HG03378 (cell line): ENCODE measurements at regions not wholly inside any gene's neighbourhood (a gene's known extent, or its start where the extent isn't known, plus 50 kb on each side); places are given as distances from the start of the nearest gene placed in this dataset.

Experiments
- ATAC-seq: cut with Tn5 transposase; IDR thresholded peaks from one replicate; pipeline ENCODE4 v1.9.1; 2021; ENCODE audit warnings: mild to moderate bottlenecking, moderate library complexity; ENCODE audit not compliant: unreplicated experiment

- ATAC-seq, result no peak
These were observed 608.1 kb downstream of the ZNF385D start for GRCh38 chr3:21142949-21143348.

- ATAC-seq, result no peak
These were observed 609.0 kb downstream of the ZNF385D start for GRCh38 chr3:21142031-21142430.

GRCh38 chr3:21140785-21141184 lies 610.2 kb downstream of the ZNF385D start:
- ATAC-seq, result no peak

- ATAC-seq, result no peak
These were observed 612.9 kb downstream of the ZNF385D start for GRCh38 chr3:21138085-21138484.

GRCh38 chr3:21132896-21133295 lies 618.1 kb downstream of the ZNF385D start:
- no peak for ATAC-seq

GRCh38 chr3:21120826-21121225 lies 630.2 kb downstream of the ZNF385D start:
- ATAC-seq, result no peak

- no peak for ATAC-seq
These were observed 633.6 kb downstream of the ZNF385D start for GRCh38 chr3:21117370-21117769.

GRCh38 chr3:21109056-21109455 lies 642.0 kb downstream of the ZNF385D start:
- no peak for ATAC-seq

- ATAC-seq, result no peak
These were observed 645.2 kb downstream of the ZNF385D start for GRCh38 chr3:21105784-21106183.

- no peak for ATAC-seq
These were observed 650.2 kb downstream of the ZNF385D start for GRCh38 chr3:21100656-21101359.

- ATAC-seq, result no peak
These were observed 656.3 kb downstream of the ZNF385D start for GRCh38 chr3:21094686-21095085.

- no peak for ATAC-seq
These were observed 677.4 kb downstream of the ZNF385D start for GRCh38 chr3:21073561-21073960.

GRCh38 chr3:21067031-21067813 lies 683.8 kb downstream of the ZNF385D start:
- ATAC-seq, result no peak

- ATAC-seq, result no peak
These were observed 688.1 kb downstream of the ZNF385D start for GRCh38 chr3:21062831-21063294.

- ATAC-seq, result no peak
These were observed 691.6 kb downstream of the ZNF385D start for GRCh38 chr3:21059404-21059803.

GRCh38 chr3:21056293-21056692 lies 694.7 kb downstream of the ZNF385D start:
- ATAC-seq, result no peak

GRCh38 chr3:21055015-21055414 lies 696.0 kb downstream of the ZNF385D start:
- no peak for ATAC-seq

- ATAC-seq, result no peak
These were observed 696.9 kb downstream of the ZNF385D start for GRCh38 chr3:21054064-21054463.

GRCh38 chr3:21049334-21050062 lies 701.5 kb downstream of the ZNF385D start:
- ATAC-seq, result no peak

GRCh38 chr3:21043139-21043538 lies 707.9 kb downstream of the ZNF385D start:
- ATAC-seq, result no peak

GRCh38 chr3:21042184-21042583 lies 708.8 kb downstream of the ZNF385D start:
- ATAC-seq, result no peak

GRCh38 chr3:21041621-21042020 lies 709.4 kb downstream of the ZNF385D start:
- ATAC-seq, result no peak
